Activated CD4-positive, alpha-beta memory T cell treated with anti-CD3 and anti-CD28 coated beads, Interleukin-2, amount 10 ng/mL, durations not matched to agents 7 days and 5 days (primary cell): ENCODE measurements at regions not wholly inside any gene's neighbourhood (a gene's known extent, or its start where the extent isn't known, plus 50 kb on each side); places are given as distances from the start of the nearest gene placed in this dataset.

Source experiments
- CTCF ChIA-PET: fragments of 350-600 bp; sonication (Branson Sonifier 250); formaldehyde crosslinking; loops from one replicate; lab custom pipeline; 2021; ENCODE audit warnings: antibody characterized with exemption, inconsistent platforms; lab: Charles Lee
- POLR2A ChIA-PET: fragments of 350-600 bp; sonication (Branson Sonifier 250); formaldehyde crosslinking; loops from one replicate; lab custom pipeline; 2021; ENCODE audit warnings: antibody characterized with exemption; lab: Charles Lee
- DNase-seq: peaks from one replicate; pipeline ENCODE4 v3.0.0-alpha.2; 2020
- H3K27ac Mint-ChIP-seq: one replicate; pipeline ENCODE4 v1.8.0; 2021; ENCODE audit warnings: mild to moderate bottlenecking, mixed read lengths
- H3K27me3 Mint-ChIP-seq: one replicate; pipeline ENCODE4 v1.8.0; 2021; ENCODE audit warnings: mixed read lengths
- H3K36me3 Mint-ChIP-seq: one replicate; pipeline ENCODE4 v1.8.0; 2021; ENCODE audit warnings: low read depth, mixed read lengths
- H3K4me1 Mint-ChIP-seq: one replicate; pipeline ENCODE4 v1.8.0; 2021; ENCODE audit warnings: mixed read lengths
- H3K4me3 Mint-ChIP-seq: one replicate; pipeline ENCODE4 v1.8.0; 2021; ENCODE audit warnings: mild to moderate bottlenecking, mixed read lengths
- H3K9me3 Mint-ChIP-seq: one replicate; pipeline ENCODE4 v1.8.0; 2021; ENCODE audit warnings: mixed read lengths

DNA sequence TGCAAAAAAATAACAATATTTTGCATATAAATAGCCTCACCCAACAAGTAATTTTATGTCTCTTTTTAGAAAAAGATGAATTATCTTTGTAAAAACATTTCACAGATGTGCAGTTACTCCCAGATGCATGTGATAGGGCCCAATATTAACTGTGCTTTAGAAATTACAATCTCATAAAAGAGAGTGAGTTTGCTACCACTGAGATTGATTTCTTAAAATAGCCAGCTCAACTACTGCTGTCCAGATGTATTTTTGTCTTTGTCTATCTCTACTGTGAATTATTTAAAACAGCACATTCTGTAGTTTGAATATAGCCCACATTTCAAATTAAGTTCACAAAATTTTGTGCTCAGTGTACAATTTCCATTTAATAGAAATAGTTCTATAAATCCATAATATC, 177.0 kb upstream of the TTC29 start:
- DNase-seq, result no peak
- Mint-ChIP-seq H3K9me3 (no peaks in the 10 kb centered on the region), H3K27me3 (peaks cover 2% of the 10 kb centered on the region), H3K4me3 (no peak overlapping the region), H3K27ac (no peak overlapping the region), H3K36me3 (no peaks in the 10 kb centered on the region), H3K4me1 (no peaks in the 10 kb centered on the region)
- ChIA-PET CTCF (no interaction called here), POLR2A (no interaction called here)

GRCh38 chr4:147123146-147123545, 177.5 kb upstream of the TTC29 start:
- no peak overlapping the region for H3K4me3 Mint-ChIP-seq
- no peak overlapping the region for H3K27ac Mint-ChIP-seq
- peaks cover 2% of the 10 kb centered on the region for H3K27me3 Mint-ChIP-seq
- no peak for DNase-seq
- H3K4me1 Mint-ChIP-seq, result no peaks in the 10 kb centered on the region
- no peaks in the 10 kb centered on the region for H3K9me3 Mint-ChIP-seq
- ChIA-PET POLR2A (no interaction called here), CTCF (no interaction called here)
- H3K36me3 Mint-ChIP-seq, result no peaks in the 10 kb centered on the region

GRCh38 chr4:147128787-147129186, 183.1 kb upstream of the TTC29 start:
- H3K27me3 Mint-ChIP-seq, result peaks cover 2% of the 10 kb centered on the region
- no peak for DNase-seq
- no peaks in the 10 kb centered on the region for H3K9me3 Mint-ChIP-seq
- H3K36me3 Mint-ChIP-seq, result no peaks in the 10 kb centered on the region
- CTCF ChIA-PET, result no interaction called here
- H3K4me1 Mint-ChIP-seq, result no peaks in the 10 kb centered on the region
- POLR2A ChIA-PET, result no interaction called here
- no peak overlapping the region for H3K4me3 Mint-ChIP-seq
- no peak overlapping the region for H3K27ac Mint-ChIP-seq

- DNase-seq, result no peak
- H3K4me3 Mint-ChIP-seq, result no peak overlapping the region
- no peaks in the 10 kb centered on the region for H3K9me3 Mint-ChIP-seq
- no peaks in the 10 kb centered on the region for H3K4me1 Mint-ChIP-seq
- H3K27ac Mint-ChIP-seq, result no peak overlapping the region
- ChIA-PET POLR2A (no interaction called here), CTCF (no interaction called here)
- peaks cover 3% of the 10 kb centered on the region for H3K27me3 Mint-ChIP-seq
- no peaks in the 10 kb centered on the region for H3K36me3 Mint-ChIP-seq
Measured at GRCh38 chr4:147129687-147130086, 184.0 kb upstream of the TTC29 start.

DNA sequence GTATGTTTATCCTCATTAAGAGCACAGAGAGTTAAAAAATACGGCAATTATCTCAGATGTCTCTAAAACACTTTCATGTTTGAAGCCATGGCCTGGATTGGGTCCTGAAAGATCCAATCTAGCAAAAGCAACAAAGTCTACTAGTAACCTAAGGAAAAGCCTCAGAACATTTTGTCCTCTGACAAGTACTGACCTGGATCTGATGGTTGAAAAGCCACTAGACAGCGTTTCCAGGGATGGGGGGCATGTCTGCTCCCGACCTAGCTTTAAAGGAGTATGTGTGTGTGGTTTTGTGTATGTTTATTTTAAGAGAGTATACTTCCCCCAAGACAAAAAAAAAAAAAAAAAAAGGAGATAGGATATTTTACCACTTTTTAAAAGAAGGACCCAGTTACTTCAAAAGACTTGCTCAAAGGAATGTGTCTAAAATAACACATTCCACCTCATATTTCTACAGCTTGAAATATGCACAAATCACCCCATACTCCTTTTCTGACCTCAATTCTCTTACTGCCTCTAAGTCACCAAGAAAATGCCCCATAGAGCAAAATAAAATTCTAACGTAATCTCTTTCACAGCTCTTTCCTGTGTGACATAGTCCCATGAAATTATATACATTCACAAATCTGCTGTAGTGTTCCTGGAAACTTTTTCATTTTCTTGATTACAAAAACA, 189.0 kb upstream of the TTC29 start:
- Mint-ChIP-seq H3K27ac (no peak overlapping the region), H3K4me3 (no peak overlapping the region), H3K36me3 (no peaks in the 10 kb centered on the region), H3K4me1 (no peaks in the 10 kb centered on the region), H3K9me3 (no peaks in the 10 kb centered on the region), H3K27me3 (peaks cover 9% of the 10 kb centered on the region)
- DNase-seq, result no peak
- CTCF ChIA-PET, result no interaction called here
- POLR2A ChIA-PET, result no interaction called here

DNA sequence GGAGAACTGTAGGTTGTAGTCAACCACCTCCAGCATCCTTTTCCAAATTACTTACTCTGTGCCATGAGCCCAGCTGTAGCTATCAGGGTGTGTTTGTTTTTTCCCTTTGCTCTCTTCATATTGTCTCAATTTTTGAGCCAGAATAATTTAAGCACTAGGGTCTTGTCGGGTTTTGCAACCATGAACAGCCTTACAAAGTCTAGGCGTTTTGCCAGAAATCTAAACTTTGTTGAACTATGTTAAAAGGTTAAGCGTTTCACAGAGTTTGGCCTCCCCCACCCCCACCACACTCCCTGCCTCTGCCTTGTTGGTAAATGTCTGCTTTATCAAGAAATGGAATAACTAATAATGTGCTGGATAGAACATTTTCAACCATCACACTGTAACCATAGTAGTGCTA, 190.6 kb upstream of the TTC29 start:
- POLR2A ChIA-PET, result no interaction called here
- CTCF ChIA-PET, result no interaction called here
- no peaks in the 10 kb centered on the region for H3K9me3 Mint-ChIP-seq

DNA sequence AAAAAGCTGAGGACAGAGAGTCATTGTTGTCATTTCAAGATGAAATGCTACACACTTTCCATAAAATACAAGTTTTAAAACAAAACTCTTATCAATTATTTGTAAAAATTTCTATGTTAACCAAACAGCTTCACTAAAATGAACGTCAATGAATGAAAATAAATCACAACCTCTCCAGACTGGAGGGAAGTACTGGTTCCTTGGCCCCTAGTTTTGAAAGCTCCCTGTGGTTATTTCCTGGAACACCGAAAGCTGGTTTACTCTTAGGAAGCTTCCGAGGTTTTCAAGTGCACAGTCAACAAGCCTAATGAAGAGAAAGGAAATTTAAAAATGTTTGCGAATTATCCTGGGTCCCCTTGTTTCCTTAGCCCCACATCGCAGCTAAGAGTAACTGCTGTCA, 191.1 kb upstream of the TTC29 start:
- ChIA-PET CTCF (no interaction called here), POLR2A (no interaction called here)
- no peaks in the 10 kb centered on the region for H3K36me3 Mint-ChIP-seq
- no peak overlapping the region for H3K4me3 Mint-ChIP-seq
- no peak for DNase-seq
- H3K4me1 Mint-ChIP-seq, result no peaks in the 10 kb centered on the region
- H3K27ac Mint-ChIP-seq, result no peak overlapping the region
- peaks cover 9% of the 10 kb centered on the region for H3K27me3 Mint-ChIP-seq
- H3K9me3 Mint-ChIP-seq, result no peaks in the 10 kb centered on the region

More for the DNA sequence above, 190.6 kb upstream of the TTC29 start:
- Mint-ChIP-seq H3K4me3 (no peak overlapping the region), H3K27ac (no peak overlapping the region), H3K36me3 (no peaks in the 10 kb centered on the region), H3K4me1 (no peaks in the 10 kb centered on the region), H3K27me3 (peaks cover 9% of the 10 kb centered on the region)
- no peak for DNase-seq

GRCh38 chr4:147137280-147137679, 191.6 kb upstream of the TTC29 start:
- Mint-ChIP-seq H3K4me1 (no peaks in the 10 kb centered on the region), H3K9me3 (no peaks in the 10 kb centered on the region), H3K36me3 (no peaks in the 10 kb centered on the region), H3K27ac (no peak overlapping the region), H3K4me3 (no peak overlapping the region), H3K27me3 (peaks cover 9% of the 10 kb centered on the region)
- DNase-seq, result no peak
- CTCF ChIA-PET, result no interaction called here
- POLR2A ChIA-PET, result no interaction called here

DNA sequence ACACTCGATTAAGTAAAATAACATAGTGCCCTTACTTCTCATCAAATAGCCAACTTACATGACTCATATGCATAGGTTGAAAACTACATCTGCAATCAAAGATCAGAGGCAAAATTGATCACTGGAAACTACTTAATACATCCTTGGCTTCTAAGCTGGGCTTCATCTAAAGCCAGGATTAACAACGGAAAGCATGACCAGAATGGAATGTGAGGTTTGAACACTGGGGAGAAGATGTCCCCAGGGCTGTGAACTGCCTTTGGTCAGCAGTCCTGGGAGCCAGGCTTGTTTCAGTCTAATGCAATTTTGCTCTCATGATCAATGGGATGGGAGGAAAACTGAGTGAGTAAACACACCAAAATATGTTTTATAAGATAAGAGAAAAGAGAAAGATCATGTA, 192.5 kb upstream of the TTC29 start:
- Mint-ChIP-seq H3K36me3 (no peaks in the 10 kb centered on the region), H3K9me3 (no peaks in the 10 kb centered on the region), H3K4me3 (no peak overlapping the region), H3K27me3 (peaks cover 9% of the 10 kb centered on the region), H3K27ac (no peak overlapping the region), H3K4me1 (no peaks in the 10 kb centered on the region)
- ChIA-PET POLR2A (no interaction called here), CTCF (no interaction called here)
- no peak for DNase-seq

DNA sequence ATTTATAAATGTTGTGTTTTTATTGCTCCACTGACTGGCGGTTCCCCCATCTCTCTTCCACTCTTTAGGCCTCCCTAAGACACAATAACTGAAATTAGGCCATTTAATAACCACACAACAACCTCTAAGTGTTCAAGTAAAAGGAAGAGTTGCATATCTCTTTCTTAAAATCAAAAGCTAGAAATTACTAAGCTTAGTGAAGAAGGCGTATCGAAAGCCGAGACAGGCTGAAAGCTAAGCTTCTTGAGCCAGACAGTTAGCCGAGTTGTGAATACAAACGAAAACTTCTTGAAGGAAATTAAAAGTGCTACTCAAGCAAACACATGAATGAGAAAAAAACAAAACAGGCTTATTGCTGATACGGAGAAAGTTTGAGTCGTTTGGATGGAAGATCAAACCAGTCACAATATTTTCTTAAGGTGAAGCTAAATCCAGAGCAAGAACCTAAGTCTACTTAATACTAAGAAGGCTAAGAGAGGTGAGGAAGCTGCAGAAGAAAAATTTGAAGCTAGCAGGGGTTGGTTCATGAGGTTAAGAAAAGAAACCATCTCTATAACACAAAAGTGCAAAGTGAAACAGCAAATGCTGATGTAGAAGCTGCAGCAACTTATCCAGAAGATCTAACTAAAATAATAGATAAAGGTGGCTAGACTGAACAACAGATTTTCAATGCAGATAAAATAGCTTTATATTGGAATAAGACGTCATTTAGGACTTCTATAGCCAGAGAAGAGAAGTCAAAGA, 194.0 kb upstream of the TTC29 start:
- Mint-ChIP-seq H3K9me3 (no peaks in the 10 kb centered on the region), H3K36me3 (no peaks in the 10 kb centered on the region), H3K27ac (no peak overlapping the region), H3K4me3 (no peak overlapping the region), H3K27me3 (peaks cover 9% of the 10 kb centered on the region), H3K4me1 (no peaks in the 10 kb centered on the region)
- ChIA-PET CTCF (interaction anchor here (1.0 kb wide), 1 partner anchor 21 kb away, joined by 5 read pairs; no protein-coding TSS in a partner anchor), POLR2A (no interaction called here)
- no peak for DNase-seq

- CTCF ChIA-PET, result no interaction called here
- H3K9me3 Mint-ChIP-seq, result no peaks in the 10 kb centered on the region
- no peak overlapping the region for H3K4me3 Mint-ChIP-seq
- H3K4me1 Mint-ChIP-seq, result no peaks in the 10 kb centered on the region
- POLR2A ChIA-PET, result no interaction called here
- H3K27me3 Mint-ChIP-seq, result peaks cover 3% of the 10 kb centered on the region
- H3K36me3 Mint-ChIP-seq, result no peaks in the 10 kb centered on the region
- no peak for DNase-seq
- no peak overlapping the region for H3K27ac Mint-ChIP-seq
Measured at GRCh38 chr4:147151763-147152162, 206.1 kb upstream of the TTC29 start.

GRCh38 chr4:147157860-147158701, 212.4 kb upstream of the TTC29 start:
- Mint-ChIP-seq H3K27me3 (peaks cover 13% of the 10 kb centered on the region), H3K36me3 (no peaks in the 10 kb centered on the region), H3K9me3 (no peaks in the 10 kb centered on the region), H3K27ac (no peak overlapping the region), H3K4me1 (peaks cover 2% of the 10 kb centered on the region), H3K4me3 (no peak overlapping the region)
- CTCF ChIA-PET, result no interaction called here
- DNase-seq, result no peak
- POLR2A ChIA-PET, result no interaction called here

GRCh38 chr4:147160908-147161513, 215.3 kb upstream of the TTC29 start:
- no peaks in the 10 kb centered on the region for H3K36me3 Mint-ChIP-seq
- H3K27me3 Mint-ChIP-seq, result peaks cover 18% of the 10 kb centered on the region
- no peak overlapping the region for H3K4me3 Mint-ChIP-seq
- no peak overlapping the region for H3K27ac Mint-ChIP-seq
- H3K9me3 Mint-ChIP-seq, result no peaks in the 10 kb centered on the region
- ChIA-PET POLR2A (no interaction called here), CTCF (interaction anchor here (0.6 to 2.3 kb wide), 11 partner anchors 10 to 706 kb away, joined by 3 to 14 read pairs (median 4); no protein-coding TSS in a partner anchor)
- peaks cover 2% of the 10 kb centered on the region for H3K4me1 Mint-ChIP-seq
- DNase-seq, result no peak
